A549 (cell line): ENCODE measurements at regions not wholly inside any gene's neighbourhood (a gene's known extent, or its start where the extent isn't known, plus 50 kb on each side); places are given as distances from the start of the nearest gene placed in this dataset.

Experiments used
- ATAC-seq, 2 experiments: fragments of 200-7000 bp in 1 of 2; fragments of >200 bp in 1 of 2; cut with Nextera tagmentation in 1 of 2; cut with Tn5 transposase in 1 of 2; 3 replicates each; pipeline versions ENCODE4 v1.8.0 to v1.9.1; 2018 to 2020; ENCODE audit warnings: mild to moderate bottlenecking in 1 of 2, moderate library complexity in 1 of 2
- CTCF ChIA-PET: fragments of 300-600 bp; sonication (Branson Sonifier 250); formaldehyde crosslinking; extraction: SDS; loops from one replicate; lab custom pipeline; 2021; ENCODE audit warnings: antibody characterized with exemption, inconsistent platforms; lab: Yijun Ruan, JAX
- POLR2A ChIA-PET: fragments of 350-600 bp; formaldehyde crosslinking; extraction: SDS; loops from one replicate; lab custom pipeline; 2021; ENCODE audit warnings: antibody characterized with exemption, inconsistent platforms; lab: Yijun Ruan, JAX
- DNase-seq, 2 experiments: peaks; one replicate each; pipeline versions ENCODE4 v3.0.0 to v3.0.0-alpha.2; 2011 to 2016; ENCODE audit warnings: low read depth in 1 of 2, low spot score in 1 of 2
- FAIRE-seq: peaks from 2 replicates; lab custom pipeline; 2011; peaks lifted over from hg19 to GRCh38; lab: Jason Lieb, UNC
- H3K27ac ChIP-seq, 2 experiments: fragments of >200 bp; sonication (Bioruptor Twin); formaldehyde crosslinking; 3 replicates each; pipeline ENCODE4 v1.5.1; 2016 to 2017
- H3K4me1 ChIP-seq: fragments of >200 bp; sonication (Bioruptor Twin); formaldehyde crosslinking; 3 replicates; pipeline ENCODE4 v1.6.1; 2016
- H3K4me2 ChIP-seq: fragments of >200 bp; sonication (Bioruptor Twin); formaldehyde crosslinking; 3 replicates; pipeline ENCODE4 v1.6.1; 2016
- H3K4me3 ChIP-seq: fragments of >200 bp; sonication (Bioruptor Twin); formaldehyde crosslinking; 3 replicates; pipeline ENCODE4 v1.5.1; 2016
- H3K9me3 ChIP-seq: fragments of >200 bp; sonication (Bioruptor Twin); formaldehyde crosslinking; 3 replicates; pipeline ENCODE4 v1.6.1; 2016
- CHD4 ChIP-seq: fragments of 200-600 bp; sonication (generic); IDR thresholded peaks from 2 replicates; pipeline ENCODE4 v1.6.1; 2016; ENCODE audit warnings: antibody characterized with exemption, mild to moderate bottlenecking, borderline replicate concordance
- EP300 ChIP-seq, 2 experiments: fragments of >200 bp; sonication (Bioruptor Twin); formaldehyde crosslinking; IDR thresholded peaks; 2 replicates in 1 of 2; 3 replicates in 1 of 2; pipeline ENCODE4 v1.6.1; 2016 to 2017
- HOXB5 ChIP-seq: fragments of 250-450 bp; sonication (Bioruptor Pico); IDR thresholded peaks from 2 replicates; pipeline ENCODE4 v1.5.0; 2020; ENCODE audit warnings: mild to moderate bottlenecking, moderate library complexity
- MAZ ChIP-seq: fragments of 150-350 bp; IDR thresholded peaks from 2 replicates; pipeline ENCODE4 v1.6.1; 2014; ENCODE audit warnings: antibody characterized with exemption, low read depth, low read length, borderline replicate concordance
- NR3C1 ChIP-seq: fragments of >200 bp; sonication (Bioruptor Twin); formaldehyde crosslinking; IDR thresholded peaks from 3 replicates; pipeline ENCODE4 v1.6.1; 2017
- RAD21 ChIP-seq, 2 experiments: fragments of >200 bp in 1 of 2; sonication (Bioruptor Twin) in 1 of 2; formaldehyde crosslinking in 1 of 2; IDR thresholded peaks in 1 of 2; conservative IDR thresholded peaks in 1 of 2; 2 replicates in 1 of 2; 3 replicates in 1 of 2; pipeline ENCODE4 v1.6.1; 2012 to 2018; ENCODE audit warnings: inconsistent platforms in 1 of 2
- RARB ChIP-seq: fragments of 250-450 bp; sonication (Bioruptor Pico); IDR thresholded peaks from 2 replicates; pipeline ENCODE4 v1.8.0; 2021; ENCODE audit warnings: mild to moderate bottlenecking, moderate library complexity
- RFX5 ChIP-seq: fragments of 450-650 bp; IDR thresholded peaks from 2 replicates; pipeline ENCODE4 v1.7.1; 2014; ENCODE audit warnings: antibody characterized with exemption, mild to moderate bottlenecking, moderate library complexity
- RNF2 ChIP-seq: fragments of 200-600 bp; sonication (generic); IDR thresholded peaks from 2 replicates; pipeline ENCODE4 v1.6.1; 2016; ENCODE audit warnings: low read depth, mild to moderate bottlenecking, antibody characterized with exemption, moderate library complexity, borderline replicate concordance
- SMC3 ChIP-seq: fragments of >200 bp; sonication (Bioruptor Twin); formaldehyde crosslinking; IDR thresholded peaks from 3 replicates; pipeline ENCODE4 v1.6.1; 2018; ENCODE audit warnings: inconsistent platforms
- TFCP2L1 ChIP-seq: fragments of 250-450 bp; sonication (Bioruptor Pico); IDR thresholded peaks from 2 replicates; pipeline ENCODE4 v1.5.0; 2021; ENCODE audit warnings: mild to moderate bottlenecking
- TP53 ChIP-seq: fragments of 250-450 bp; sonication (Bioruptor Pico); IDR thresholded peaks from 2 replicates; pipeline ENCODE4 v1.5.0; 2021; ENCODE audit warnings: mild to moderate bottlenecking, moderate library complexity
- ZFP36 ChIP-seq: fragments of 450-650 bp; IDR thresholded peaks from 2 replicates; pipeline ENCODE4 v1.6.1; 2014; ENCODE audit warnings: borderline replicate concordance; ENCODE audit not compliant: partially characterized antibody
- WGBS: methylation state at CpG from one replicate; pipeline ENCODE4 v1.1.6; 2017; ENCODE audit errors: missing lambda C conversion rate; 5-methylcytosine and 5-hydroxymethylcytosine counted together
- TF ChIP-seq, protein P1 (sequence below): fragments of >200 bp; sonication (Bioruptor Twin); formaldehyde crosslinking; IDR thresholded peaks from 3 replicates; pipeline ENCODE4 v1.5.1; 2016
- TF ChIP-seq, protein P2 (sequence below): fragments of 150-350 bp; IDR thresholded peaks from 2 replicates; pipeline ENCODE4 v1.6.1; 2014; ENCODE audit warnings: low read depth, mild to moderate bottlenecking, low read length
- TF ChIP-seq, protein P3 (sequence below): fragments of 450-650 bp; IDR thresholded peaks from 2 replicates; pipeline ENCODE4 v1.6.1; 2014; ENCODE audit warnings: antibody characterized with exemption

DNA sequence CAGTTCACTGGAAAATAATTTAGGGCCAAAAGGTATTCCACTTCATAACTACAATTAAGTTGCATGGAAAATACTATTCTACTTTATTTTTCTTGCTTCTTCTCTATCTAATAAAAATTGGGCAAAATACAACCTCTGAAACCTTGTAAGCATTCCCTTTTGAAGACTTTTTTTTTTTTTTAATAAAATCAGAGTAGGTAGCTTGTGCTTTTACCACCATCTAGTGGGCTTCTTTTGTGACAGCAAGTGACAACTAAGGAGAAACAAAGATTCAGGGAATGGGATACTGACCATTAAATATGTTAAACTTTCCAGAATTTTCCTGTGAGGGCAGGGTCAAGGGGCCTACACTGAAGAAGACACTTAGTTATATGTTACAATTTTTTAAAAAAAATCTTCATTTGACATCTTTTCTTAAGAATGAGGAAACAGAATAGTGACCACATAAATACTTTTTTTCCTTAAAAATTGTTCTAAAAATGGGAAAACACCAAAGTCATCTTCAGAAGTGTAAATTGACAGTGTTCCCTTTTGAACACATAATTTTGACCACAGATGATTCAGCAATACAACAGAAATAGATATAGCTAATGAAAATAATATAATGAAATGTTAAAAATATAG lies 1183.2 kb upstream of the ACVR2A start:
- Histone ChIP-seq H3K27ac (no peak overlapping the region), H3K4me1 (peaks cover 12% of the 10 kb centered on the region), H3K4me2 (no peak overlapping the region), H3K4me3 (no peak overlapping the region), H3K9me3 (0 out of 3 replicates have a peak, but pooled peaks cover 3% of the 10 kb centered on the region)
- DNase-seq (peak; percentile 1 to 56), ATAC-seq (peak; percentile 24 to 45; a peak in 2 of 6 replicates)
- CTCF ChIA-PET, result no interaction called here
- no peak for TF ChIP-seq RNF2
- no peak for TF ChIP-seq NR3C1
- TF ChIP-seq RAD21 (conservative IDR thresholded peaks at IDR 0.05 in 1 of 2, IDR thresholded peaks at IDR 0.05 in 1 of 2), result peak; percentile 87 to 92
- no peak for TF ChIP-seq ZFP36
- peak; percentile 78 for TF ChIP-seq SMC3
- no peak for TF ChIP-seq TFCP2L1 (CRISPR knock-in tag)
- TF ChIP-seq, protein P1, sequence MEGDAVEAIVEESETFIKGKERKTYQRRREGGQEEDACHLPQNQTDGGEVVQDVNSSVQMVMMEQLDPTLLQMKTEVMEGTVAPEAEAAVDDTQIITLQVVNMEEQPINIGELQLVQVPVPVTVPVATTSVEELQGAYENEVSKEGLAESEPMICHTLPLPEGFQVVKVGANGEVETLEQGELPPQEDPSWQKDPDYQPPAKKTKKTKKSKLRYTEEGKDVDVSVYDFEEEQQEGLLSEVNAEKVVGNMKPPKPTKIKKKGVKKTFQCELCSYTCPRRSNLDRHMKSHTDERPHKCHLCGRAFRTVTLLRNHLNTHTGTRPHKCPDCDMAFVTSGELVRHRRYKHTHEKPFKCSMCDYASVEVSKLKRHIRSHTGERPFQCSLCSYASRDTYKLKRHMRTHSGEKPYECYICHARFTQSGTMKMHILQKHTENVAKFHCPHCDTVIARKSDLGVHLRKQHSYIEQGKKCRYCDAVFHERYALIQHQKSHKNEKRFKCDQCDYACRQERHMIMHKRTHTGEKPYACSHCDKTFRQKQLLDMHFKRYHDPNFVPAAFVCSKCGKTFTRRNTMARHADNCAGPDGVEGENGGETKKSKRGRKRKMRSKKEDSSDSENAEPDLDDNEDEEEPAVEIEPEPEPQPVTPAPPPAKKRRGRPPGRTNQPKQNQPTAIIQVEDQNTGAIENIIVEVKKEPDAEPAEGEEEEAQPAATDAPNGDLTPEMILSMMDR, result peak; percentile 82
- TF ChIP-seq, protein P2, sequence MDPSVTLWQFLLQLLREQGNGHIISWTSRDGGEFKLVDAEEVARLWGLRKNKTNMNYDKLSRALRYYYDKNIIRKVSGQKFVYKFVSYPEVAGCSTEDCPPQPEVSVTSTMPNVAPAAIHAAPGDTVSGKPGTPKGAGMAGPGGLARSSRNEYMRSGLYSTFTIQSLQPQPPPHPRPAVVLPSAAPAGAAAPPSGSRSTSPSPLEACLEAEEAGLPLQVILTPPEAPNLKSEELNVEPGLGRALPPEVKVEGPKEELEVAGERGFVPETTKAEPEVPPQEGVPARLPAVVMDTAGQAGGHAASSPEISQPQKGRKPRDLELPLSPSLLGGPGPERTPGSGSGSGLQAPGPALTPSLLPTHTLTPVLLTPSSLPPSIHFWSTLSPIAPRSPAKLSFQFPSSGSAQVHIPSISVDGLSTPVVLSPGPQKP, result no peak
- TF ChIP-seq, protein P3, sequence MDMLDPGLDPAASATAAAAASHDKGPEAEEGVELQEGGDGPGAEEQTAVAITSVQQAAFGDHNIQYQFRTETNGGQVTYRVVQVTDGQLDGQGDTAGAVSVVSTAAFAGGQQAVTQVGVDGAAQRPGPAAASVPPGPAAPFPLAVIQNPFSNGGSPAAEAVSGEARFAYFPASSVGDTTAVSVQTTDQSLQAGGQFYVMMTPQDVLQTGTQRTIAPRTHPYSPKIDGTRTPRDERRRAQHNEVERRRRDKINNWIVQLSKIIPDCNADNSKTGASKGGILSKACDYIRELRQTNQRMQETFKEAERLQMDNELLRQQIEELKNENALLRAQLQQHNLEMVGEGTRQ, result no peak
- TF ChIP-seq, all 56 proteins: peak for 3
- FAIRE-seq, result no peak
- POLR2A ChIA-PET, result no interaction called here

DNA sequence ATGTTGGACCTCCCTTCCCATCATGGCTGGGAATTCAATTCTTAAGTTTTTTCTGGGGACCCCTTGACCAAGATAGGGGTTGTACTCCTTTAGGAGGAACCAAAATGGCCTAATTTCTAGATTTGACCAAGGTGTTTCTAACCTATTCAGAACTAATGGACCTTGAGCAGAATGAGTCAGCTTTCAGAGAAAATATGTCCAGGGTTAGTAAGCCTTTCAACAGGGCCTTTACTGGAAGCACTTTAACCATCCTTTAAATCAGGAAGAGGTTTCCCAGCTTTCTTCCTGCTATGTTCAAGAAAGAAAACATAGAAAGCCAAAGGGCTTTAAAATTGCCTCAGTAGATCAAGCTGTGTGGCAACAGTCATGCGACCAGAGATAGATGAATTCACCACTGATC lies 1184.9 kb upstream of the ACVR2A start:
- ChIA-PET POLR2A (no interaction called here), CTCF (interaction anchor here (0.6 kb wide), 1 partner anchor 173 kb away, joined by 3 read pairs; no protein-coding TSS in a partner anchor)
- Histone ChIP-seq H3K4me3 (no peak overlapping the region), H3K27ac (no peak overlapping the region), H3K9me3 (0 out of 3 replicates have a peak, but pooled peaks cover 3% of the 10 kb centered on the region), H3K4me2 (no peak overlapping the region), H3K4me1 (peaks cover 4% of the 10 kb centered on the region; the same call in 1 of the 3 replicates)
- WGBS, result 92% methylated on average over 1 of the region's 1 CpG
- DNase-seq (no peak), ATAC-seq (no peak), FAIRE-seq (no peak)
- TF ChIP-seq, protein P2, result no peak
- no peak for TF ChIP-seq CHD4
- TF ChIP-seq RFX5, result no peak
- no peak for TF ChIP-seq TP53
- TF ChIP-seq TFCP2L1 (CRISPR knock-in tag), result no peak
- TF ChIP-seq RARB (CRISPR knock-in tag), result no peak
- TF ChIP-seq, protein P3, result no peak
- no peak for TF ChIP-seq HOXB5 (CRISPR knock-in tag)
- TF ChIP-seq MAZ, result no peak
- no peak for TF ChIP-seq NR3C1
- no peak for TF ChIP-seq EP300 (IDR thresholded peaks at IDR 0.05)
